KMS-11 (cell line): ENCODE measurements at regions not wholly inside any gene's neighbourhood (a gene's known extent, or its start where the extent isn't known, plus 50 kb on each side); places are given as distances from the start of the nearest gene placed in this dataset.

ENCODE experiments used
- H2AFZ ChIP-seq: fragments of 200-600 bp; sonication (generic); 2 replicates; pipeline ENCODE4 v1.6.1; 2016; ENCODE audit warnings: antibody characterized with exemption, mixed run types, low read depth
- H3K27ac ChIP-seq: fragments of 200-600 bp; sonication (generic); 2 replicates; pipeline ENCODE4 v1.6.1; 2016; ENCODE audit warnings: mild to moderate bottlenecking, mixed run types
- H3K27me3 ChIP-seq: fragments of 200-600 bp; sonication (generic); 2 replicates; pipeline ENCODE4 v1.6.1; 2017; ENCODE audit warnings: mild to moderate bottlenecking, low read depth, mixed run types, moderate library complexity; ENCODE audit not compliant: insufficient read depth
- H3K36me3 ChIP-seq: fragments of 200-600 bp; sonication (generic); 2 replicates; pipeline ENCODE4 v1.6.1; 2017; ENCODE audit warnings: mild to moderate bottlenecking, mixed run types; ENCODE audit not compliant: insufficient read depth
- H3K4me1 ChIP-seq: fragments of 200-600 bp; sonication (generic); 2 replicates; pipeline ENCODE4 v1.6.1; 2016; ENCODE audit warnings: mild to moderate bottlenecking, low read depth, mixed run types; ENCODE audit not compliant: poor library complexity, severe bottlenecking
- H3K4me2 ChIP-seq: fragments of 200-600 bp; sonication (generic); 2 replicates; pipeline ENCODE4 v1.7.0; 2016; ENCODE audit warnings: mild to moderate bottlenecking, mixed run types
- H3K4me3 ChIP-seq: fragments of 200-600 bp; sonication (generic); IDR thresholded peaks from 2 replicates; pipeline ENCODE4 v1.6.1; 2017; ENCODE audit warnings: low read depth, low read length, mixed read lengths; ENCODE audit not compliant: insufficient read depth
- H3K79me2 ChIP-seq: fragments of 200-600 bp; sonication (generic); 2 replicates; pipeline ENCODE4 v1.6.1; 2016; ENCODE audit warnings: low read depth, mixed run types; ENCODE audit not compliant: insufficient read depth
- H3K9ac ChIP-seq: fragments of 200-600 bp; sonication (generic); 2 replicates; pipeline ENCODE4 v1.6.1; 2016; ENCODE audit warnings: mild to moderate bottlenecking, mixed run types
- H4K20me1 ChIP-seq: fragments of 200-600 bp; sonication (generic); 2 replicates; pipeline ENCODE4 v1.6.1; 2016; ENCODE audit warnings: mild to moderate bottlenecking, mixed run types; ENCODE audit not compliant: insufficient read depth
- CTCF ChIP-seq: fragments of 200-600 bp; sonication (generic); conservative IDR thresholded peaks from 2 replicates; pipeline ENCODE4 v1.6.1; 2017; ENCODE audit warnings: low read depth, mild to moderate bottlenecking, antibody characterized with exemption, low read length, moderate library complexity, mixed read lengths

- no peaks in the 10 kb centered on the region for H4K20me1 ChIP-seq
- no peaks in the 10 kb centered on the region for H3K4me1 ChIP-seq
- no peak overlapping the region for H3K4me3 ChIP-seq
- H3K9ac ChIP-seq: no peak overlapping the region
- H2AFZ ChIP-seq: no peak overlapping the region
- H3K79me2 ChIP-seq: no peaks in the 10 kb centered on the region
- TF ChIP-seq CTCF: no peak
- no peaks in the 10 kb centered on the region for H3K27me3 ChIP-seq
- no peak overlapping the region for H3K4me2 ChIP-seq
- no peak overlapping the region for H3K27ac ChIP-seq
- no peaks in the 10 kb centered on the region for H3K36me3 ChIP-seq
Measured at GRCh38 chr11:56910046-56910773, 78.5 kb upstream of the OR5AK2 start.

- Histone ChIP-seq H3K27me3 (no peaks in the 10 kb centered on the region), H3K79me2 (no peaks in the 10 kb centered on the region), H3K36me3 (no peaks in the 10 kb centered on the region), H2AFZ (no peak overlapping the region), H4K20me1 (no peaks in the 10 kb centered on the region), H3K4me2 (no peak overlapping the region), H3K4me3 (no peak overlapping the region), H3K4me1 (no peaks in the 10 kb centered on the region), H3K9ac (no peak overlapping the region), H3K27ac (no peak overlapping the region)
- TF ChIP-seq CTCF: no peak
Measured at GRCh38 chr11:56909563-56909962, 79.2 kb upstream of the OR5AK2 start.

- no peaks in the 10 kb centered on the region for H4K20me1 ChIP-seq
- no peak overlapping the region for H2AFZ ChIP-seq
- H3K36me3 ChIP-seq: no peaks in the 10 kb centered on the region
- no peaks in the 10 kb centered on the region for H3K4me1 ChIP-seq
- H3K79me2 ChIP-seq: no peaks in the 10 kb centered on the region
- TF ChIP-seq CTCF: no peak
- no peak overlapping the region for H3K27ac ChIP-seq
- no peak overlapping the region for H3K9ac ChIP-seq
- no peak overlapping the region for H3K4me2 ChIP-seq
- no peak overlapping the region for H3K4me3 ChIP-seq
- no peaks in the 10 kb centered on the region for H3K27me3 ChIP-seq
Measured at GRCh38 chr11:56909080-56909479, 79.6 kb upstream of the OR5AK2 start.

- H3K79me2 ChIP-seq: no peaks in the 10 kb centered on the region
- H4K20me1 ChIP-seq: no peaks in the 10 kb centered on the region
- no peak for TF ChIP-seq CTCF
- H2AFZ ChIP-seq: no peak overlapping the region
- no peak overlapping the region for H3K27ac ChIP-seq
- no peaks in the 10 kb centered on the region for H3K4me1 ChIP-seq
- no peak overlapping the region for H3K4me2 ChIP-seq
- no peak overlapping the region for H3K4me3 ChIP-seq
- no peaks in the 10 kb centered on the region for H3K36me3 ChIP-seq
- no peaks in the 10 kb centered on the region for H3K27me3 ChIP-seq
- H3K9ac ChIP-seq: no peak overlapping the region
Measured at GRCh38 chr11:56906683-56907148, 82.0 kb upstream of the OR5AK2 start.
